Mammary epithelial cell (primary cell): ENCODE measurements at regions not wholly inside any gene's neighbourhood (a gene's known extent, or its start where the extent isn't known, plus 50 kb on each side); places are given as distances from the start of the nearest gene placed in this dataset.

Experiments
- CTCF ChIP-seq, 2 donors: IDR thresholded peaks in 1 of 2; conservative IDR thresholded peaks in 1 of 2; 2 replicates each; pipeline ENCODE4 v1.5.1; 2011 to 2012; ENCODE audit warnings: inconsistent platforms in 2 of 2, low read length in 2 of 2, mild to moderate bottlenecking in 2 of 2, control low read depth in 1 of 2, low read depth in 1 of 2; ENCODE audit not compliant: insufficient read depth in 1 of 2; ENCODE audit errors: extremely low read depth in 1 of 2
- EZH2 ChIP-seq: IDR thresholded peaks from 2 replicates; pipeline ENCODE4 v1.6.1; 2012; ENCODE audit warnings: low read length, inconsistent platforms, borderline replicate concordance

DNA sequence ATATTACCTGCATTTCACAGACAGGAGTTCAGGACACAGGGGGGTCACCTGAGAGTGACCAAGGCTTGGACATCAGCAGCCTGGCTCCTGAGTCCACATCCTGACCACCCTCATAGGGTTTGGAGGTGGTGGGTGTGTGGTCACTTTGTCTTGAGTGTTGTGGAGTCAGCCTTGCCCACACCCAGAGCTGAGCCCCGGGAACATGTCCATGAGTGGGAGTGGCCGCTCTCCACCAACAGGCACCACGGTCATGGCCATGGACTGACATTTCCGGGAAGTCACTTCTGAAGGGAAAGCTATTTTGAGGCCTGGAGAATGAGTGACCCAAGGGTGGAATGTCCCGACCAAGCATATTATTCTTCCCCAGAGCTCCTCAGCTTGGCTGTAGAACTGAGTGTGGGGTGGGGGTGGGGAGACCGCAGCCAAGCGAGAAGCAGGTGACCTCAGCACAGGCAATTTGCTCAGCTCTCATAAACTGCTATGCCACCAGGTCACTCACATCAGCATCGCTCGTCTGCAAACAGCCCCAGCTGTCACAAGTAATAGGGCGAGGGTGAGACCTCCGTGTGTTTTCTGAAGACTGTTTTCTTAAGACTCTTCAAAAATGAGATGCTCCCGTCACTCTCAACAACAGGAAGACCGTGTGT is 348.6 kb upstream of the CDH4 start:
- no peak for TF ChIP-seq CTCF (conservative IDR thresholded peaks at IDR 0.05 in 1 of 2, IDR thresholded peaks at IDR 0.05 in 1 of 2; ENCODE audit: extremely low read depth in 1 of 2, insufficient read depth in 1 of 2, low read depth in 1 of 2, low read length in 2 of 2)
- TF ChIP-seq EZH2 = no peak
